Astrocyte of the cerebellum (primary cell): ENCODE measurements at regions not wholly inside any gene's neighbourhood (a gene's known extent, or its start where the extent isn't known, plus 50 kb on each side); places are given as distances from the start of the nearest gene placed in this dataset.

Experiments
- DNase-seq: peaks from one replicate; pipeline ENCODE4 v3.0.0-alpha.2; 2011; ENCODE audit warnings: low read depth
- H3K4me3 ChIP-seq: 2 replicates; pipeline ENCODE4 v1.5.1; 2011; ENCODE audit warnings: mild to moderate bottlenecking, low read depth, low read length, moderate library complexity
- in situ Hi-C: cut with HindIII; loops from 2 replicates; pipeline ENCODE4 v1.10.0; 2017; ENCODE audit warnings: low sequenced_read_pairs
- TF ChIP-seq, protein P1 (sequence below): IDR thresholded peaks from 2 replicates; pipeline ENCODE4 v1.5.1; 2012; ENCODE audit warnings: low read length, low read depth, moderate library complexity, mild to moderate bottlenecking; ENCODE audit errors: missing control alignments

GRCh38 chr2:222146488-222146887 is 152.3 kb downstream of the PAX3 start:
- DNase-seq: no peak
- no peak overlapping the region for H3K4me3 ChIP-seq
- TF ChIP-seq, protein P1, sequence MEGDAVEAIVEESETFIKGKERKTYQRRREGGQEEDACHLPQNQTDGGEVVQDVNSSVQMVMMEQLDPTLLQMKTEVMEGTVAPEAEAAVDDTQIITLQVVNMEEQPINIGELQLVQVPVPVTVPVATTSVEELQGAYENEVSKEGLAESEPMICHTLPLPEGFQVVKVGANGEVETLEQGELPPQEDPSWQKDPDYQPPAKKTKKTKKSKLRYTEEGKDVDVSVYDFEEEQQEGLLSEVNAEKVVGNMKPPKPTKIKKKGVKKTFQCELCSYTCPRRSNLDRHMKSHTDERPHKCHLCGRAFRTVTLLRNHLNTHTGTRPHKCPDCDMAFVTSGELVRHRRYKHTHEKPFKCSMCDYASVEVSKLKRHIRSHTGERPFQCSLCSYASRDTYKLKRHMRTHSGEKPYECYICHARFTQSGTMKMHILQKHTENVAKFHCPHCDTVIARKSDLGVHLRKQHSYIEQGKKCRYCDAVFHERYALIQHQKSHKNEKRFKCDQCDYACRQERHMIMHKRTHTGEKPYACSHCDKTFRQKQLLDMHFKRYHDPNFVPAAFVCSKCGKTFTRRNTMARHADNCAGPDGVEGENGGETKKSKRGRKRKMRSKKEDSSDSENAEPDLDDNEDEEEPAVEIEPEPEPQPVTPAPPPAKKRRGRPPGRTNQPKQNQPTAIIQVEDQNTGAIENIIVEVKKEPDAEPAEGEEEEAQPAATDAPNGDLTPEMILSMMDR: no peak
- in situ Hi-C loops: no loop called here

GRCh38 chr2:222142027-222142426 is 156.8 kb downstream of the PAX3 start:
- TF ChIP-seq, protein P1: no peak
- DNase-seq: peak; percentile 85
- in situ Hi-C loops: no loop called here
- no peak overlapping the region for H3K4me3 ChIP-seq

DNA sequence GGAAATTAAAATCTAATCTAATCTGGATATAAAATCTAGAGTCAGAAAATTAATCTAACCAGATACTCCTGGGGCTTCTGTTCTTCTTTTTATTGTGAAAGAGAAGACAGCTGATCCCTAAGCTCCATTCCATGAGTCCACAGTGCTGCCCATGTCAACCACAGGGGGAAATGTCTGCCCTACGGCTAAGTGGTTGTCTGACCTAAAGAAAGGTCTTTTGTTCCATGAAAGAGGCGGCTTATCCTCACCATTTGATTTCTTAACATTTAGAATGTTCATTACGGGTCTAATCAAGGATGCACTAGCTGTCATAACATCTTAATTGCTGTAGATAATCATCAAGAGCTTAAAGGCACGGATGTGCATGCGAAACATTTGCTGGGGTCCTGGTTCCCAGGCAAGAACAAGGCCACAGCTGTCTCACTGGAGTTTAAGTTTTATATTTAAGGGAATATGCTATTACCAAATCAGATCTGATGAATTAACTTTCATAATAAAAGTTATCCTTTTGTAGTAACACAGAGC is 162.6 kb downstream of the PAX3 start:
- TF ChIP-seq, protein P1: no peak
- in situ Hi-C loops: no loop called here
- no peak overlapping the region for H3K4me3 ChIP-seq
- DNase-seq: no peak

- in situ Hi-C loops: no loop called here
- TF ChIP-seq, protein P1: no peak
- no peak overlapping the region for H3K4me3 ChIP-seq
- no peak for DNase-seq
These were observed 164.1 kb downstream of the PAX3 start for GRCh38 chr2:222134654-222135053.

- in situ Hi-C loops: no loop called here
- TF ChIP-seq, protein P1: no peak
- no peak overlapping the region for H3K4me3 ChIP-seq
- no peak for DNase-seq
These were observed 164.9 kb downstream of the PAX3 start for GRCh38 chr2:222133897-222134296.

GRCh38 chr2:222130855-222131254 is 167.9 kb downstream of the PAX3 start:
- H3K4me3 ChIP-seq: no peak overlapping the region
- in situ Hi-C loops: no loop called here
- TF ChIP-seq, protein P1: no peak
- no peak for DNase-seq

DNA sequence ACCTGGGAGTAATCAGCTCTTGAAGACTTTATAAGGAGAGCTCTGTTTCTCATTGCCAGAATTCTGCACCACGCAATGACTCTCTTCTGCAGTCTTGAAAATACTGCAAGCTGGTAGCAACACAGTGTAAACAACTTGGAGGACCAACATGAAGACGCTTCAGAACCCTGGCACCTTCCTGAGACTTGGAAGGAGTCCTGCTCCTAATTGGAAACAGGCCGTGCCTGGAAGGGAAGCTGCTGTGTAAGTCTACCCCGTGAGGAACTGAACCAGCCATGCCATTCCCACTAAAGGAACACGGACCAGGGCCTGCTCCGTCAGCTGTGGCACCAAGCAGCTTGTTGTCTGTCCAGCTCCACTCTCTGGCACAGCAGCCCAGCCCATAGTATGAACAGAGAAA is 171.1 kb downstream of the PAX3 start:
- in situ Hi-C loops: no loop called here
- H3K4me3 ChIP-seq: no peak overlapping the region
- DNase-seq: no peak
- TF ChIP-seq, protein P1: no peak
